GM21825 (cell line): ENCODE measurements at regions not wholly inside any gene's neighbourhood (a gene's known extent, or its start where the extent isn't known, plus 50 kb on each side); places are given as distances from the start of the nearest gene placed in this dataset.
A peak's percentile ranks its signal among the peaks of the same experiment; 100 is the strongest.

Source experiments
- ATAC-seq: cut with Tn5 transposase; IDR thresholded peaks from one replicate; pipeline ENCODE4 v1.9.1; 2021; ENCODE audit warnings: mild to moderate bottlenecking, moderate library complexity; ENCODE audit not compliant: unreplicated experiment

- ATAC-seq: no peak
Observed at GRCh38 chr2:221100467-221101089, 471.5 kb downstream of the EPHA4 start.

- ATAC-seq: no peak
Observed at GRCh38 chr2:221102896-221103688, 469.0 kb downstream of the EPHA4 start.

GRCh38 chr2:221103930-221104329 lies 468.2 kb downstream of the EPHA4 start:
- ATAC-seq: no peak

GRCh38 chr2:221104361-221104811 lies 467.7 kb downstream of the EPHA4 start:
- no peak for ATAC-seq

- ATAC-seq: no peak
Observed at GRCh38 chr2:221106241-221106640, 465.9 kb downstream of the EPHA4 start.

GRCh38 chr2:221107424-221107823 lies 464.7 kb downstream of the EPHA4 start:
- no peak for ATAC-seq

GRCh38 chr2:221109552-221109951 lies 462.6 kb downstream of the EPHA4 start:
- ATAC-seq: no peak

- no peak for ATAC-seq
Observed at GRCh38 chr2:221111739-221112138, 460.4 kb downstream of the EPHA4 start.

- no peak for ATAC-seq
Observed at GRCh38 chr2:221112744-221113143, 459.4 kb downstream of the EPHA4 start.

GRCh38 chr2:221115944-221116343 lies 456.2 kb downstream of the EPHA4 start:
- ATAC-seq: no peak

GRCh38 chr2:221120643-221121042 lies 451.5 kb downstream of the EPHA4 start:
- peak; percentile 54 for ATAC-seq

GRCh38 chr2:221123396-221123795 lies 448.7 kb downstream of the EPHA4 start:
- no peak for ATAC-seq

GRCh38 chr2:221124532-221125240 lies 447.4 kb downstream of the EPHA4 start:
- no peak for ATAC-seq

GRCh38 chr2:221125691-221126090 lies 446.4 kb downstream of the EPHA4 start:
- no peak for ATAC-seq

GRCh38 chr2:221129657-221130056 lies 442.4 kb downstream of the EPHA4 start:
- no peak for ATAC-seq

- no peak for ATAC-seq
Observed at GRCh38 chr2:221130431-221130830, 441.7 kb downstream of the EPHA4 start.

GRCh38 chr2:221133941-221134340 lies 438.2 kb downstream of the EPHA4 start:
- ATAC-seq: no peak

GRCh38 chr2:221134718-221135117 lies 437.4 kb downstream of the EPHA4 start:
- no peak for ATAC-seq

GRCh38 chr2:221135699-221136098 lies 436.4 kb downstream of the EPHA4 start:
- no peak for ATAC-seq

- ATAC-seq: no peak
Observed at GRCh38 chr2:221137385-221137784, 434.7 kb downstream of the EPHA4 start.

- ATAC-seq: no peak
Observed at GRCh38 chr2:221142341-221142740, 429.8 kb downstream of the EPHA4 start.

GRCh38 chr2:221143231-221143630 lies 428.9 kb downstream of the EPHA4 start:
- no peak for ATAC-seq
